ENCODE measurements at regions not wholly inside any gene's neighbourhood (a gene's known extent, or its start where the extent isn't known, plus 50 kb on each side); places are given as distances from the start of the nearest gene placed in this dataset.

DNA sequence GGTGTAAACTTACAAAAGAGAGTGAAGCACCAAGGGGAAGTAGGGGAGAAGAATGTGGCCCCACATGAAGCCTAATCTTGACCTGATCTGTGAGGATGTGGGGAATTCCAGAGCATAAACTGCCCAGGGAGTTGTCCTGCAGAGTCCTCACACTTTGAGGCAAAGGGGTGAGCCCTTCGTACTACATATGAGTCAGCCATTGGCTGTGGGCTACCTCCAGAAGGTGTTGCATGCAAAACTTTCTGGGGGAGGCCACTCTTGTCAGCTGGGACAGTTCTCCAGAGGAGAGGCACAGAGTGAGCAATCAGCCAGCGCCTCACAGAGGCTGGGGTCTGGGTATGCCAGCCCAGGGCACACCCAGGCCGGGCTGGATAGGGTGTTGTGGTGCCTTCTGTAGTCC lies 98.1 kb upstream of the NMUR2 start:
- no peaks in the 10 kb centered on the region for H3K4me1 ChIP-seq (ENCODE audit: control insufficient read depth, insufficient read depth, low read length)
- H3K4me3 ChIP-seq (ENCODE audit: low read depth, low read length), result no peak overlapping the region
- no peak for TF ChIP-seq ZNF777 (tag by site-specific recombination; IDR thresholded peaks at IDR 0.05; ENCODE audit: borderline replicate concordance)
- no peak for TF ChIP-seq ZNF792 (tag by site-specific recombination; IDR thresholded peaks at IDR 0.05)
- no peak for TF ChIP-seq ZNF747 (tag by site-specific recombination; IDR thresholded peaks at IDR 0.05)
- no peak for TF ChIP-seq ZNF292 (tag by site-specific recombination; IDR thresholded peaks at IDR 0.05; ENCODE audit: borderline replicate concordance, low read depth)
- TF ChIP-seq ZBTB8A (tag by site-specific recombination; IDR thresholded peaks at IDR 0.05), result no peak
- no peak for TF ChIP-seq SP7 (tag by site-specific recombination; IDR thresholded peaks at IDR 0.05)
- TF ChIP-seq PRDM1 (tag by site-specific recombination; IDR thresholded peaks at IDR 0.05), result no peak
- TF ChIP-seq ZNF394 (tag by site-specific recombination; IDR thresholded peaks at IDR 0.05; ENCODE audit: borderline replicate concordance), result no peak
- TF ChIP-seq ZNF416 (tag by site-specific recombination; IDR thresholded peaks at IDR 0.05), result no peak
- TF ChIP-seq ZNF280D (tag by site-specific recombination; IDR thresholded peaks at IDR 0.05), result no peak
- TF ChIP-seq ZNF2 (tag by site-specific recombination; IDR thresholded peaks at IDR 0.05), result no peak
- TF ChIP-seq ZSCAN4 (tag by site-specific recombination; IDR thresholded peaks at IDR 0.05), result no peak
- no peak for TF ChIP-seq ZNF169 (tag by site-specific recombination; IDR thresholded peaks at IDR 0.05)
- POLR2A ChIA-PET, result no interaction called here
- no peaks in the 10 kb centered on the region for H3K36me3 ChIP-seq (ENCODE audit: control insufficient read depth in 2 of 2, insufficient read depth in 1 of 2, low read length in 2 of 2)
- no peak overlapping the region for H3K27ac ChIP-seq (ENCODE audit: extremely low read depth, low read depth, low read length)
- no peaks in the 10 kb centered on the region for H3K9me3 ChIP-seq (ENCODE audit: control insufficient read depth, insufficient read depth, low read depth, low read length)
- CTCF ChIA-PET, result interaction anchor here (0.6 kb wide), 2 partner anchors 26 to 167 kb away, joined by 3 read pairs; no protein-coding TSS in a partner anchor

DNA sequence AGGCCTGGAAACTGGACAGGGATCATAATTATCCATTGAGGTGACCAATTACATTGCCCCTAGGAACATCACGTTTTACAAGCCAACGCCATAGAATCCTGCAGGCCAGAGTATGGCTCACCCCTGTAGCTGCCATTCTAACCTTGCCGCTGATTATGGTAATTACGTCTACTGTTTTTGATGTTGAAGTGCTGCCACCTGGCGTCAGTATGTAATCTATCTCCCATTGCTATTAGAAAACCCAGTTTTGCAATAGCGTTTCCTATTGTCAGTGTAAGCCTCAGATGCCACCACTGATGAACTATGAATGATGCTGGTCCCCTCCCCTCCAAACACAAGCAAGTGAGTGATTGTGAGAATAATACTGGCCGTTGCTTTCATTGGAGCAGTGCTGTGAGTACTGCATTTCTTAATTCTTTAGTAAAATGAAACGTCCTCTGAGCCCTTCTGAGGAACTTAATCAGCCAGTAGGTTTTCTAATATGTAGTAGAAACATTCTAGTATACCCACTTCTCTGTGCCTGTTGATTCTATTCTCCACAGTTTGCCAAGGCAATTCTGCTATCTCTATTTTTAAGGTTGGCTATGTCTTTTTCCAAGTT lies 100.5 kb upstream of the NMUR2 start:
- Histone ChIP-seq H3K27ac (ENCODE audit: extremely low read depth, low read depth, low read length) (no peak overlapping the region), H3K4me3 (ENCODE audit: low read depth, low read length) (no peak overlapping the region), H3K4me1 (ENCODE audit: control insufficient read depth, insufficient read depth, low read length) (no peaks in the 10 kb centered on the region), H3K9me3 (ENCODE audit: control insufficient read depth, insufficient read depth, low read depth, low read length) (no peaks in the 10 kb centered on the region), H3K36me3 (ENCODE audit: control insufficient read depth in 2 of 2, insufficient read depth in 1 of 2, low read length in 2 of 2) (no peaks in the 10 kb centered on the region)
- POLR2A ChIA-PET, result no interaction called here
- CTCF ChIA-PET, result interaction anchor here (0.7 to 2.1 kb wide), 12 partner anchors 9 to 1057 kb away, joined by 3 to 14 read pairs (median 3); no protein-coding TSS in a partner anchor
- no peak for TF ChIP-seq ZBTB21 (tag by site-specific recombination; IDR thresholded peaks at IDR 0.05)
- no peak for TF ChIP-seq HOXA7 (CRISPR knock-in tag; IDR thresholded peaks at IDR 0.05; ENCODE audit: borderline replicate concordance)
- no peak for TF ChIP-seq AEBP2 (tag by site-specific recombination; IDR thresholded peaks at IDR 0.05; ENCODE audit: borderline replicate concordance)
- no peak for TF ChIP-seq KLF8 (tag by site-specific recombination; IDR thresholded peaks at IDR 0.05)
- TF ChIP-seq CTCF (tag by site-specific recombination; IDR thresholded peaks at IDR 0.05), result 0 out of 2 replicates have a peak, but pooled peaks have one; percentile 14
- no peak for TF ChIP-seq ZNF48 (tag by site-specific recombination; IDR thresholded peaks at IDR 0.05)
- no peak for TF ChIP-seq ZSCAN23 (tag by site-specific recombination; IDR thresholded peaks at IDR 0.05)
- peak; percentile 19 for TF ChIP-seq SETDB1 (IDR thresholded peaks at IDR 0.05; ENCODE audit: insufficient read length, low read length)
- peak; percentile 65 for TF ChIP-seq ZNF654 (tag by site-specific recombination; IDR thresholded peaks at IDR 0.05; ENCODE audit: low read depth)
- no peak for TF ChIP-seq ZBTB17 (tag by site-specific recombination; IDR thresholded peaks at IDR 0.05)
